ENCODE measurements at regions not wholly inside any gene's neighbourhood (a gene's known extent, or its start where the extent isn't known, plus 50 kb on each side); places are given as distances from the start of the nearest gene placed in this dataset.

DNA sequence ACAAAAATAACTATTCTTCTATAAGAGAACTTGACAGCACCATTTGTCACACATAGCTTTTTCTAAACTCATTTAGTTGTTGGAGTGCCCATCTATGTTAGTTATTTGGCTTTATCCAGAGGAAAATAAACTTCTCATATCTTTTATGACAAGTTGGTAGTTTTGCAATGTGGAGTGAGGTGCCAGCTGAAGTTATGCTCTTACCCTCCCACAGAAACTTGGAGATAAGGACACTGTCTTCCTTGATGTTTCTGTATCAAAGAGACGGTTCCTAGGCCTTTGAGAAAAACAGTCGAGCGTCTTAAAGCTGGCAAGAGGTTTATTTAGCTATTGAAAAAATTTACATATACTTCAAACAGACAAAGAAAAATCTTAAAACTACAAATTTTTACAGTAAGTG is 1079.7 kb downstream of the SLITRK1 start:
- Histone ChIP-seq H3K4me1 (ENCODE audit: control insufficient read depth, insufficient read depth, low read length) (no peaks in the 10 kb centered on the region), H3K27me3 (ENCODE audit: control insufficient read depth in 1 of 2, insufficient read depth in 2 of 2, low read length in 2 of 2) (no peaks in the 10 kb centered on the region), H3K9ac (ENCODE audit: low read length in 2 of 2) (no peak overlapping the region), H3K4me3 (ENCODE audit: low read length in 2 of 2) (no peak overlapping the region), H3K36me3 (ENCODE audit: control insufficient read depth in 2 of 2, insufficient read depth in 2 of 2, low read length in 2 of 2) (no peaks in the 10 kb centered on the region), H3K27ac (ENCODE audit: low read length) (no peak overlapping the region), H3K9me3 (ENCODE audit: control insufficient read depth in 2 of 2, low read length in 2 of 2) (peaks cover 0 to 2% of the 10 kb centered on the region in 2 donors)

GRCh38 chr13:82800391-82800790 is 1081.9 kb downstream of the SLITRK1 start:
- Histone ChIP-seq H3K27ac (ENCODE audit: low read length) (no peak overlapping the region), H3K9ac (ENCODE audit: low read length in 2 of 2) (no peak overlapping the region), H3K4me3 (ENCODE audit: low read length in 2 of 2) (no peak overlapping the region), H3K9me3 (ENCODE audit: control insufficient read depth in 2 of 2, low read length in 2 of 2) (no peaks in the 10 kb centered on the region), H3K27me3 (ENCODE audit: control insufficient read depth in 1 of 2, insufficient read depth in 2 of 2, low read length in 2 of 2) (no peaks in the 10 kb centered on the region), H3K36me3 (ENCODE audit: control insufficient read depth in 2 of 2, insufficient read depth in 2 of 2, low read length in 2 of 2) (no peaks in the 10 kb centered on the region), H3K4me1 (ENCODE audit: control insufficient read depth, insufficient read depth, low read length) (no peaks in the 10 kb centered on the region)

- Histone ChIP-seq H3K9me3 (ENCODE audit: control insufficient read depth in 2 of 2, low read length in 2 of 2) (no peaks in the 10 kb centered on the region), H3K9ac (ENCODE audit: low read length in 2 of 2) (no peak overlapping the region), H3K4me1 (ENCODE audit: control insufficient read depth, insufficient read depth, low read length) (no peaks in the 10 kb centered on the region), H3K27ac (ENCODE audit: low read length) (no peak overlapping the region), H3K27me3 (ENCODE audit: control insufficient read depth in 1 of 2, insufficient read depth in 2 of 2, low read length in 2 of 2) (no peaks in the 10 kb centered on the region), H3K4me3 (ENCODE audit: low read length in 2 of 2) (no peak overlapping the region), H3K36me3 (ENCODE audit: control insufficient read depth in 2 of 2, insufficient read depth in 2 of 2, low read length in 2 of 2) (no peaks in the 10 kb centered on the region)
These were observed 1084.4 kb downstream of the SLITRK1 start for GRCh38 chr13:82797876-82798275.

GRCh38 chr13:82791035-82791434 is 1091.2 kb downstream of the SLITRK1 start:
- Histone ChIP-seq H3K9me3 (ENCODE audit: control insufficient read depth in 2 of 2, low read length in 2 of 2) (no peaks in the 10 kb centered on the region), H3K27ac (ENCODE audit: low read length) (no peak overlapping the region), H3K9ac (ENCODE audit: low read length in 2 of 2) (no peak overlapping the region), H3K36me3 (ENCODE audit: control insufficient read depth in 2 of 2, insufficient read depth in 2 of 2, low read length in 2 of 2) (no peaks in the 10 kb centered on the region), H3K27me3 (ENCODE audit: control insufficient read depth in 1 of 2, insufficient read depth in 2 of 2, low read length in 2 of 2) (no peaks in the 10 kb centered on the region), H3K4me3 (ENCODE audit: low read length in 2 of 2) (no peak overlapping the region), H3K4me1 (ENCODE audit: control insufficient read depth, insufficient read depth, low read length) (no peaks in the 10 kb centered on the region)

DNA sequence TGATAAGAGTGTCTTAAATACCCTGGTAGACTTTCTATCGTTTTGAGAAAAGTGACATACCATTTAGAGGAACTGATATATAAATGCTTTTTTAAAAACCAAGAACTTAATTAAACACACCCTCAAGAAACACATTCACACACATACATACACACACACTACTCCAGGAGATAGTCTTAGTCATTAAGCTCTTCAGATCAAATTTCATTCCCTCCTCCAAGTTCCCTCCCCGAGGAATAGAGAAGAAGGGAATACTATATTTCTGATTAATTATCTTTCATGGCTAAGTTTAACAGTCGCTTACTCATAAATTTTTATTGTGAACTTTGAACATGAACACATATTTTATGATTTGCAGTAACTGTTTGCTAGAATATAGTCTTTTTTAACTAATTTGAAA is 1109.5 kb downstream of the SLITRK1 start:
- Histone ChIP-seq H3K36me3 (ENCODE audit: control insufficient read depth in 2 of 2, insufficient read depth in 2 of 2, low read length in 2 of 2) (no peaks in the 10 kb centered on the region), H3K9ac (ENCODE audit: low read length in 2 of 2) (no peak overlapping the region), H3K4me1 (ENCODE audit: control insufficient read depth, insufficient read depth, low read length) (no peaks in the 10 kb centered on the region), H3K27me3 (ENCODE audit: control insufficient read depth in 1 of 2, insufficient read depth in 2 of 2, low read length in 2 of 2) (no peaks in the 10 kb centered on the region), H3K27ac (ENCODE audit: low read length) (no peak overlapping the region), H3K4me3 (ENCODE audit: low read length in 2 of 2) (no peak overlapping the region), H3K9me3 (ENCODE audit: control insufficient read depth in 2 of 2, low read length in 2 of 2) (peaks cover 0 to 2% of the 10 kb centered on the region in 2 donors)

DNA sequence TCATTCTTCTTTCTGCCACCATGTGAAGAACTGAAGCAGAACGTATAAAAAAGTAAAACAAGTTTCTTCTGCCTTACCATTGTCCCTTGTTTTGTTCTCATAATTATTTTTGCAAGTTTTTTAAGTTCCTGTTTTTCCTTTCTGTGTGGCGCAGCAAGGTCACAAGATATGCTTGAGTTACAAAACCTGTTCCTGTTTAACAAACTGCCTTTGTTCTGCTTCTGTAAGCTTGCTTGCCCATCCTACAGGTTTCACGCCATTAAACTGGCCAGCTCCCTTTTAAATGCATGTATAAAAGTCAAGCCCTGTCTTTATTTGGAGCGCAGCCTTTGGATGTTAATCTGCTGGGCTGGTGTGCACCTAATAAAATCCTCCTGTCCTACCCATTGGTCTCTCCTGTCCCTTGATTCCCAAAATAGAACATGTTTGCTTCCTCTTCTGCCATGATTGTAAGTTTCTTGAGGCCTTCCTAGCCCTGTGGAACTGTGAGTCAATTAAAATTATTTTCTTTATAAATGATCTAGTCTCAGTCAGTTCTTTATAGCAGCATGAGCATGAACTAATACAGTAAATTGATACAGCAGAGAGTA is 1115.4 kb downstream of the SLITRK1 start:
- Histone ChIP-seq H3K9me3 (ENCODE audit: control insufficient read depth in 2 of 2, low read length in 2 of 2) (peaks cover 2 to 3% of the 10 kb centered on the region in 2 donors), H3K27me3 (ENCODE audit: control insufficient read depth in 1 of 2, insufficient read depth in 2 of 2, low read length in 2 of 2) (no peaks in the 10 kb centered on the region), H3K36me3 (ENCODE audit: control insufficient read depth in 2 of 2, insufficient read depth in 2 of 2, low read length in 2 of 2) (no peaks in the 10 kb centered on the region), H3K9ac (ENCODE audit: low read length in 2 of 2) (no peak overlapping the region), H3K4me3 (ENCODE audit: low read length in 2 of 2) (no peak overlapping the region), H3K27ac (ENCODE audit: low read length) (no peak overlapping the region), H3K4me1 (ENCODE audit: control insufficient read depth, insufficient read depth, low read length) (no peaks in the 10 kb centered on the region)

DNA sequence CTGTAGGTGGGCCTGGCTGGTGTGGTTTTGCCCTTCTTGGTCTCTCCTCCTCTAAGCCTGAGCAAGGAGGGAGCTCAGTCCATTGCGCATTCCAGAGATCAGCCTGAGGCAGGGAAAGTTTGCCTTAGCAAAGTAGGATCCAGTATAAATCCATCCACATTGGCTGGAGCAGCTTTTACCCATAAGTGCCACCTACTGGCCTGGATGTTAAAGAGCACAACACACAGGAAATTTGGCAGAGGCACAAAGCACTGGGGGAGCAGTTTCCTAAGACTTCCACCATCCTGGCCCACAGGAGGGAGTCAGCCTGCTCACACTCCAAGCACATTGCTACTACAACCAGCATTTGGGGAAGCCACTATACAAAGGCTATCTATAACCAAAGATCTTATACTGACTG is 1124.2 kb downstream of the SLITRK1 start:
- Histone ChIP-seq H3K4me3 (ENCODE audit: low read length in 2 of 2) (no peak overlapping the region), H3K36me3 (ENCODE audit: control insufficient read depth in 2 of 2, insufficient read depth in 2 of 2, low read length in 2 of 2) (no peaks in the 10 kb centered on the region), H3K4me1 (ENCODE audit: control insufficient read depth, insufficient read depth, low read length) (no peaks in the 10 kb centered on the region), H3K9ac (ENCODE audit: low read length in 2 of 2) (no peak overlapping the region), H3K9me3 (ENCODE audit: control insufficient read depth in 2 of 2, low read length in 2 of 2) (no peaks in the 10 kb centered on the region), H3K27me3 (ENCODE audit: control insufficient read depth in 1 of 2, insufficient read depth in 2 of 2, low read length in 2 of 2) (no peaks in the 10 kb centered on the region), H3K27ac (ENCODE audit: low read length) (no peak overlapping the region)

GRCh38 chr13:82751206-82751605 is 1131.1 kb downstream of the SLITRK1 start:
- Histone ChIP-seq H3K27ac (ENCODE audit: low read length) (no peak overlapping the region), H3K9me3 (ENCODE audit: control insufficient read depth in 2 of 2, low read length in 2 of 2) (no peaks in the 10 kb centered on the region), H3K4me1 (ENCODE audit: control insufficient read depth, insufficient read depth, low read length) (no peaks in the 10 kb centered on the region), H3K36me3 (ENCODE audit: control insufficient read depth in 2 of 2, insufficient read depth in 2 of 2, low read length in 2 of 2) (no peaks in the 10 kb centered on the region), H3K9ac (ENCODE audit: low read length in 2 of 2) (no peak overlapping the region), H3K27me3 (ENCODE audit: control insufficient read depth in 1 of 2, insufficient read depth in 2 of 2, low read length in 2 of 2) (no peaks in the 10 kb centered on the region), H3K4me3 (ENCODE audit: low read length in 2 of 2) (no peak overlapping the region)

- no peak overlapping the region for H3K4me3 ChIP-seq (ENCODE audit: low read length in 2 of 2)
- H3K9me3 ChIP-seq (ENCODE audit: control insufficient read depth in 2 of 2, low read length in 2 of 2): no peaks in the 10 kb centered on the region
- no peak overlapping the region for H3K27ac ChIP-seq (ENCODE audit: low read length)
- H3K27me3 ChIP-seq (ENCODE audit: control insufficient read depth in 1 of 2, insufficient read depth in 2 of 2, low read length in 2 of 2): no peaks in the 10 kb centered on the region
- H3K36me3 ChIP-seq (ENCODE audit: control insufficient read depth in 2 of 2, insufficient read depth in 2 of 2, low read length in 2 of 2): no peaks in the 10 kb centered on the region
- H3K9ac ChIP-seq (ENCODE audit: low read length in 2 of 2): no peak overlapping the region
- no peaks in the 10 kb centered on the region for H3K4me1 ChIP-seq (ENCODE audit: control insufficient read depth, insufficient read depth, low read length)
These were observed 1132.7 kb downstream of the SLITRK1 start for GRCh38 chr13:82749551-82749950.

DNA sequence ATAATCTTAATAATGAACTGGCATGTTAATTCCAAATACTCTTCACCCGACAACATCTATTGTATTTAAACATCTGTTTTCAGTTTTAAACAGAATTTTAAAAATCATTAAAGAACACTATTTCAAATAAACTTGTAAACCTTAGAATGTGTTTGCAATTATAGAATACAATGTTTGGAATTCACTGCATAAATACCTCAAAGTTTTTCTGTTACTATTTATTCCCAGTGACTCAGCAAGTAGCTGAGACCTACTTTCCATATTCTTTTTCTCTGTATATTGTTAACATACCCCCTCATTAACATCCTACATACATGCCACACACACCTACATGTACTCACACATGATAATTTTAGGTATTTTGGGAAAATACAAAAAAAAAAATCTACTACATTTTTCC is 1134.3 kb downstream of the SLITRK1 start:
- no peaks in the 10 kb centered on the region for H3K27me3 ChIP-seq (ENCODE audit: control insufficient read depth in 1 of 2, insufficient read depth in 2 of 2, low read length in 2 of 2)
- H3K4me3 ChIP-seq (ENCODE audit: low read length in 2 of 2): no peak overlapping the region
- no peaks in the 10 kb centered on the region for H3K4me1 ChIP-seq (ENCODE audit: control insufficient read depth, insufficient read depth, low read length)
- no peak overlapping the region for H3K27ac ChIP-seq (ENCODE audit: low read length)
- no peak overlapping the region for H3K9ac ChIP-seq (ENCODE audit: low read length in 2 of 2)
- no peaks in the 10 kb centered on the region for H3K9me3 ChIP-seq (ENCODE audit: control insufficient read depth in 2 of 2, low read length in 2 of 2)
- no peaks in the 10 kb centered on the region for H3K36me3 ChIP-seq (ENCODE audit: control insufficient read depth in 2 of 2, insufficient read depth in 2 of 2, low read length in 2 of 2)

- no peaks in the 10 kb centered on the region for H3K9me3 ChIP-seq (ENCODE audit: control insufficient read depth in 2 of 2, low read length in 2 of 2)
- no peak overlapping the region for H3K9ac ChIP-seq (ENCODE audit: low read length in 2 of 2)
- no peaks in the 10 kb centered on the region for H3K27me3 ChIP-seq (ENCODE audit: control insufficient read depth in 1 of 2, insufficient read depth in 2 of 2, low read length in 2 of 2)
- H3K27ac ChIP-seq (ENCODE audit: low read length): no peak overlapping the region
- no peak overlapping the region for H3K4me3 ChIP-seq (ENCODE audit: low read length in 2 of 2)
- no peaks in the 10 kb centered on the region for H3K36me3 ChIP-seq (ENCODE audit: control insufficient read depth in 2 of 2, insufficient read depth in 2 of 2, low read length in 2 of 2)
- no peaks in the 10 kb centered on the region for H3K4me1 ChIP-seq (ENCODE audit: control insufficient read depth, insufficient read depth, low read length)
These were observed 1135.0 kb downstream of the SLITRK1 start for GRCh38 chr13:82747291-82747690.

Measured in stomach smooth muscle (tissue), 2 donors.